Endothelial cell of umbilical vein (primary cell): ENCODE measurements at regions not wholly inside any gene's neighbourhood (a gene's known extent, or its start where the extent isn't known, plus 50 kb on each side); places are given as distances from the start of the nearest gene placed in this dataset.

ENCODE experiments used
- BruUV-seq: library from RNA; stranded (reverse); fragments of 400-500 nt; replicated peaks from 2 replicates; lab custom pipeline; 2021; lab: Mats Ljungman, UMichigan
- CTCF ChIA-PET: fragments of 300-600, 350-600 bp; sonication (Branson Sonifier 250); formaldehyde crosslinking; loops from one replicate; lab custom pipeline; 2021; ENCODE audit warnings: antibody characterized with exemption, inconsistent platforms; lab: Charles Lee
- POLR2A ChIA-PET: fragments of 300-600, 350-600 bp; sonication (Branson Sonifier 250); formaldehyde crosslinking; loops from one replicate; lab custom pipeline; 2021; ENCODE audit warnings: antibody characterized with exemption, inconsistent platforms; lab: Charles Lee
- DNase-seq: peaks from one replicate; pipeline ENCODE4 v3.0.0-alpha.2; 2011; ENCODE audit warnings: low read depth, low spot score
- FAIRE-seq: peaks from 2 replicates; lab custom pipeline; 2011; peaks lifted over from hg19 to GRCh38; lab: Jason Lieb, UNC
- H2AFZ ChIP-seq: 2 replicates; pipeline ENCODE4 v1.6.0; 2012; ENCODE audit warnings: low read depth, low read length, control low read depth, inconsistent platforms
- H3K27ac ChIP-seq: 2 replicates; pipeline ENCODE4 v1.5.1; 2011; ENCODE audit warnings: low read depth, mild to moderate bottlenecking, control low read depth, low read length, moderate library complexity; ENCODE audit not compliant: insufficient read depth
- H3K27me3 ChIP-seq, 2 experiments: 2 replicates each; pipeline versions ENCODE4 v1.6.0 to v1.6.1; 2011; ENCODE audit warnings: low read length in 2 of 2, mixed read lengths in 1 of 2; ENCODE audit not compliant: control insufficient read depth in 2 of 2, insufficient read depth in 2 of 2
- H3K36me3 ChIP-seq, 2 experiments: 2 replicates in 1 of 2; 3 replicates in 1 of 2; pipeline ENCODE4 v1.5.1; 2011; ENCODE audit warnings: low read length in 2 of 2, mild to moderate bottlenecking in 1 of 2, moderate library complexity in 1 of 2; ENCODE audit not compliant: control insufficient read depth in 2 of 2, insufficient read depth in 2 of 2; ENCODE audit errors: extremely low read depth in 1 of 2
- H3K4me1 ChIP-seq: 3 replicates; pipeline ENCODE4 v1.5.1; 2011; ENCODE audit warnings: mild to moderate bottlenecking, low read length; ENCODE audit not compliant: control insufficient read depth, insufficient read depth; ENCODE audit errors: extremely low read depth
- H3K4me2 ChIP-seq: 2 replicates; pipeline ENCODE4 v1.6.1; 2011; ENCODE audit warnings: low read length, control low read depth, mixed read lengths; ENCODE audit not compliant: insufficient read depth
- H3K4me3 ChIP-seq, 3 experiments: fragments of 200-600 bp in 1 of 3; sonication (generic), shearing (Covaris generic) in 1 of 3; replicated peaks in 1 of 3; 2 replicates each; pipeline ENCODE4 v1.5.1; 2011 to 2016; ENCODE audit warnings: control low read depth in 3 of 3, low read length in 3 of 3, mild to moderate bottlenecking in 2 of 3, inconsistent platforms in 1 of 3, low read depth in 1 of 3, moderate library complexity in 1 of 3; ENCODE audit not compliant: insufficient read depth in 1 of 3
- H3K79me2 ChIP-seq: 2 replicates; pipeline ENCODE4 v1.6.0; 2012; ENCODE audit warnings: low read length, inconsistent platforms; ENCODE audit not compliant: control insufficient read depth, insufficient read depth
- H3K9ac ChIP-seq: replicated peaks from 2 replicates; pipeline ENCODE3; 2011; ENCODE audit warnings: low read length, control low read depth; ENCODE audit not compliant: insufficient read depth; ENCODE audit errors: extremely low read depth
- H3K9me1 ChIP-seq: replicated peaks from 3 replicates; pipeline ENCODE4 v1.6.0; 2011; ENCODE audit warnings: mild to moderate bottlenecking, low read length; ENCODE audit not compliant: control insufficient read depth, insufficient read depth; ENCODE audit errors: extremely low read depth
- H3K9me3 ChIP-seq: replicated peaks from 2 replicates; pipeline ENCODE4 v1.5.1; 2012; ENCODE audit warnings: low read length, inconsistent platforms; ENCODE audit not compliant: control insufficient read depth, insufficient read depth
- H4K20me1 ChIP-seq: replicated peaks from 2 replicates; pipeline ENCODE3; 2011; ENCODE audit warnings: mild to moderate bottlenecking, low read length; ENCODE audit not compliant: control insufficient read depth, insufficient read depth; ENCODE audit errors: extremely low read depth
- FOS ChIP-seq: IDR thresholded peaks from 2 replicates; pipeline ENCODE4 v1.6.1; 2011; ENCODE audit warnings: mild to moderate bottlenecking, low read length, moderate library complexity, borderline replicate concordance; ENCODE audit not compliant: insufficient read depth
- GATA2 ChIP-seq: IDR thresholded peaks from 2 replicates; pipeline ENCODE4 v1.7.0; 2011; ENCODE audit warnings: low read depth, mild to moderate bottlenecking, moderate library complexity, mixed read lengths, low read length; ENCODE audit not compliant: insufficient read length, insufficient read depth
- JUN ChIP-seq: IDR thresholded peaks from 2 replicates; pipeline ENCODE4 v1.6.1; 2011; ENCODE audit warnings: borderline replicate concordance, low read depth; ENCODE audit not compliant: insufficient read length, insufficient read depth
- MYC ChIP-seq: IDR thresholded peaks from one replicate; pipeline ENCODE4 v1.6.1; 2011; ENCODE audit warnings: mild to moderate bottlenecking, low read depth, low read length
- POLR2AphosphoS5 ChIP-seq: IDR thresholded peaks from 2 replicates; pipeline ENCODE4 v1.6.1; 2012; ENCODE audit warnings: low read depth, mild to moderate bottlenecking, control low read depth, low read length, moderate library complexity; ENCODE audit not compliant: insufficient read depth
- dilution Hi-C: fragments of 300-500 bp; cut with MboI; formaldehyde crosslinking; loops from one replicate; pipeline ENCODE4 v1.15.0; 2019; ENCODE audit warnings: low sequenced_read_pairs; ENCODE audit not compliant: extremely low pct_ligation_motif_present
- intact Hi-C: fragments of 100-400 bp; cut with micrococcal nuclease; formaldehyde crosslinking; loops from one replicate; pipeline ENCODE4 v1.10.0; 2022
- TF ChIP-seq, protein P1 (sequence below): IDR thresholded peaks from 2 replicates; pipeline ENCODE4 v1.6.1; 2011; ENCODE audit not compliant: insufficient read depth, insufficient read length

DNA sequence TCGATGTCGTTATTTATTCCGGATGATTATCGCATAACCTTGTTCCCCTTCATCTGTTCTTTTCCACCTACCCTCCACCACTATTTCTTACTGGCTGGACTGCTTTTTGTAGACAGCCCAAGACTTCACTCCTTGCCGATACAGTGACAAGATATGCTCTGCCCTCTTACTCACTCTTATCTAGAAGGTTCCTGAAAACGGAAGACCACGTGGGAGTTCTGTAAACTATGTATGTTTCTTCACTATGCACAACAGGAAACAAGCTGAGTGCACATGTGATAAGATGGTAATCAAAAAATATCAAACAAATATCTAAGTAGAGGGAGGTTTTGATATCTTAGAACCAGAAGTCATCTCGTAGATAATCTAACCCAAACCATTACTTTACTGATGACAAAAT is 122.9 kb upstream of the ARHGAP20 start:
- H3K9me1 ChIP-seq = no peaks in the 10 kb centered on the region
- FAIRE-seq (no peak), DNase-seq (no peak)
- H3K4me3 ChIP-seq = no peak overlapping the region
- H3K9me3 ChIP-seq = no peaks in the 10 kb centered on the region
- no peaks in the 10 kb centered on the region for H4K20me1 ChIP-seq
- no peaks in the 10 kb centered on the region for H3K36me3 ChIP-seq
- ChIA-PET CTCF (no interaction called here), POLR2A (no interaction called here)
- BruUV-seq = no TSS peak
- no peaks in the 10 kb centered on the region for H3K27me3 ChIP-seq
- intact Hi-C loops (loop anchor here (10.0 kb wide), 1 partner anchor 120 kb away; the partner anchor contains the start of gene ARHGAP20), dilution Hi-C loops (no loop called here)
- TF ChIP-seq MYC (no peak), GATA2 (peak; percentile 42)
- no peaks in the 10 kb centered on the region for H3K79me2 ChIP-seq
- H3K4me2 ChIP-seq = no peak overlapping the region
- H3K4me1 ChIP-seq = peaks cover 35% of the 10 kb centered on the region
- H3K27ac ChIP-seq = no peak overlapping the region
- H3K9ac ChIP-seq = no peak overlapping the region
- no peak overlapping the region for H2AFZ ChIP-seq

DNA sequence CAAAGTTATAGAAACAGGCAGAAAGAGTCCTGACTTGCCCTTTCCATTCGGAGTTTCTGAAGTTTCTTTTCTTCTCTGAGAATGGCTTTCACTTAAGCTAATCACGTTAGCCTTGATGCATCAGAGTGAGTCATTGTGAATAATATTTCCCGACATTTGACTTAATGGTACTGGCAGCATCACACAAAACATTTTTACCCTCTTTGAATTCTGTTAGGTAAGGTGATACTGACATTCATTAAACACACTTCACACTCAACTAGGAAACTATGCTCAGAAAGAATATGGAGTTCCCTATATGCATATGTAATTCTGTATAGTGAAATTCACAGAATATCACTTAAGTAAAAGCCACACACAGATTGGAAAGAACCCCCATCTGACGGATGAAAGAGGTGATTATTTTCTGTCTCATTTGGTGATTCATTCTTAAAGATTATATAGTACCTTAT is 120.8 kb upstream of the ARHGAP20 start:
- peak overlapping the region; percentile 46 for H3K9ac ChIP-seq
- no peaks in the 10 kb centered on the region for H3K9me3 ChIP-seq
- H3K4me2 ChIP-seq = peak overlapping the region; percentile 88
- intact Hi-C loops (loop anchor here (2.0 to 10.0 kb wide), 3 partner anchors 41 to 118 kb away; partner anchors contain the start of gene ARHGAP20), dilution Hi-C loops (no loop called here)
- H3K79me2 ChIP-seq = no peaks in the 10 kb centered on the region
- ChIA-PET CTCF (interaction anchor here (0.6 to 1.1 kb wide), 5 partner anchors 8 to 51 kb away, joined by 3 to 4 read pairs (median 3); no protein-coding TSS in a partner anchor), POLR2A (no interaction called here)
- H2AFZ ChIP-seq = peak overlapping the region; percentile 66
- H3K27ac ChIP-seq = peak overlapping the region; percentile 60
- no peaks in the 10 kb centered on the region for H3K27me3 ChIP-seq
- no peaks in the 10 kb centered on the region for H3K36me3 ChIP-seq
- no TSS peak for BruUV-seq
- no peaks in the 10 kb centered on the region for H3K9me1 ChIP-seq
- TF ChIP-seq MYC (no peak), JUN (peak; percentile 78), POLR2AphosphoS5 (no peak), FOS (peak; percentile 96), GATA2 (peak; percentile 39)
- TF ChIP-seq, protein P1, sequence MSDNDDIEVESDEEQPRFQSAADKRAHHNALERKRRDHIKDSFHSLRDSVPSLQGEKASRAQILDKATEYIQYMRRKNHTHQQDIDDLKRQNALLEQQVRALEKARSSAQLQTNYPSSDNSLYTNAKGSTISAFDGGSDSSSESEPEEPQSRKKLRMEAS = no peak
- H3K4me3 ChIP-seq = no peak overlapping the region
- H4K20me1 ChIP-seq = no peaks in the 10 kb centered on the region
- peak; percentile 90 for FAIRE-seq
- H3K4me1 ChIP-seq = peaks cover 44% of the 10 kb centered on the region
- peak; percentile 84 for DNase-seq
